ENCODE measurements at regions not wholly inside any gene's neighbourhood (a gene's known extent, or its start where the extent isn't known, plus 50 kb on each side); places are given as distances from the start of the nearest gene placed in this dataset.

DNA sequence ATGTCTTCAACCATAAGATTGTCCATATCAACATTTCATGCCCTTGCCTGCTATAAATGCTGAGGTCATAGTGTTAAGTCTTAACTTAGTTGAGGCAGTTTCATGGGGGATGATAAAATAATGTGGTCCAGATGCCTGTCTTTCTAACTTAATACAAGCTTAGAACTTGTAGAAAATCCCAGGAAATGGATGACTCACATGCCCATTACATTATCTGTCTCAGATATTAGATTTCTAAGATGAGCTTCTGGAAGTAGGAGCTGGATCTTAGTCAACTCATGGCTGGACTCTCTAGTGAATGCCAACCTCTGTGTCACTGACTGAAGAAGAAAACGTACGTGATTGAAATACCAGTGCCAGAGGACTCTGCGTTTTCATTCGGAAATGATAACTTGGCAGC, 797.5 kb upstream of the EEF2KMT start:
- TF ChIP-seq, protein P1, sequence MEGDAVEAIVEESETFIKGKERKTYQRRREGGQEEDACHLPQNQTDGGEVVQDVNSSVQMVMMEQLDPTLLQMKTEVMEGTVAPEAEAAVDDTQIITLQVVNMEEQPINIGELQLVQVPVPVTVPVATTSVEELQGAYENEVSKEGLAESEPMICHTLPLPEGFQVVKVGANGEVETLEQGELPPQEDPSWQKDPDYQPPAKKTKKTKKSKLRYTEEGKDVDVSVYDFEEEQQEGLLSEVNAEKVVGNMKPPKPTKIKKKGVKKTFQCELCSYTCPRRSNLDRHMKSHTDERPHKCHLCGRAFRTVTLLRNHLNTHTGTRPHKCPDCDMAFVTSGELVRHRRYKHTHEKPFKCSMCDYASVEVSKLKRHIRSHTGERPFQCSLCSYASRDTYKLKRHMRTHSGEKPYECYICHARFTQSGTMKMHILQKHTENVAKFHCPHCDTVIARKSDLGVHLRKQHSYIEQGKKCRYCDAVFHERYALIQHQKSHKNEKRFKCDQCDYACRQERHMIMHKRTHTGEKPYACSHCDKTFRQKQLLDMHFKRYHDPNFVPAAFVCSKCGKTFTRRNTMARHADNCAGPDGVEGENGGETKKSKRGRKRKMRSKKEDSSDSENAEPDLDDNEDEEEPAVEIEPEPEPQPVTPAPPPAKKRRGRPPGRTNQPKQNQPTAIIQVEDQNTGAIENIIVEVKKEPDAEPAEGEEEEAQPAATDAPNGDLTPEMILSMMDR (IDR thresholded peaks at IDR 0.05; ENCODE audit: low read depth, low read length): no peak
- TF ChIP-seq POLR2A (IDR thresholded peaks at IDR 0.05; ENCODE audit: extremely low read depth, insufficient read length) (no peak), MYC (IDR thresholded peaks at IDR 0.05; ENCODE audit: low read depth, low read length) (no peak), MAX (IDR thresholded peaks at IDR 0.05; ENCODE audit: low read depth, low read length) (no peak)
